PC-3 (cell line): ENCODE measurements at regions not wholly inside any gene's neighbourhood (a gene's known extent, or its start where the extent isn't known, plus 50 kb on each side); places are given as distances from the start of the nearest gene placed in this dataset.

ENCODE experiments used
- ATAC-seq: fragments of 200-7000 bp; cut with Tn5 transposase; 2 replicates; pipeline ENCODE4 v1.9.1; 2020; ENCODE audit warnings: mild to moderate bottlenecking, moderate library complexity
- BruUV-seq: library from RNA; stranded (reverse); fragments of 400-500 nt; replicated peaks from 2 replicates; lab custom pipeline; 2021; lab: Mats Ljungman, UMichigan
- CTCF ChIA-PET: fragments of 300-600 bp; sonication (Branson Sonifier 250); formaldehyde crosslinking; loops from one replicate; lab custom pipeline; 2022; ENCODE audit warnings: antibody characterized with exemption; lab: Charles Lee
- POLR2A ChIA-PET: fragments of 300-600 bp; sonication (Branson Sonifier 250); formaldehyde crosslinking; loops from one replicate; lab custom pipeline; 2022; ENCODE audit warnings: antibody characterized with exemption; ENCODE audit not compliant: unreplicated experiment; lab: Charles Lee
- DNase-seq: peaks from one replicate; pipeline ENCODE4 v3.0.0-alpha.2; 2015
- H2AFZ ChIP-seq: fragments of 300-600 bp; sonication (generic); 2 replicates; pipeline ENCODE4 v1.6.0; 2016; ENCODE audit warnings: antibody characterized with exemption, low read length
- H3F3A ChIP-seq: fragments of 300-600 bp; sonication (generic); one replicate; pipeline ENCODE4 v1.6.0; 2017; ENCODE audit warnings: antibody characterized with exemption, low read length, control low read depth, mild to moderate bottlenecking; ENCODE audit not compliant: unreplicated experiment
- H3K27ac ChIP-seq: fragments of 300-600 bp; sonication (generic); 2 replicates; pipeline ENCODE4 v1.5.1; 2016; ENCODE audit warnings: mild to moderate bottlenecking, low read length
- H3K27me3 ChIP-seq: fragments of 300-600 bp; sonication (generic); 2 replicates; pipeline ENCODE4 v1.6.1; 2016; ENCODE audit warnings: low read length, mixed read lengths
- H3K36me3 ChIP-seq: fragments of 300-600 bp; sonication (generic); 2 replicates; pipeline ENCODE4 v1.6.1; 2016; ENCODE audit warnings: low read depth, mixed run types, low read length, mixed read lengths
- H3K4me1 ChIP-seq: fragments of 300-600 bp; sonication (generic); 2 replicates; pipeline ENCODE4 v1.5.1; 2016; ENCODE audit warnings: low read length; ENCODE audit not compliant: insufficient read depth
- H3K4me2 ChIP-seq: fragments of 300-600 bp; sonication (generic); 2 replicates; pipeline ENCODE4 v1.6.0; 2016; ENCODE audit warnings: low read length
- H3K4me3 ChIP-seq: fragments of 300-600 bp; sonication (generic); 2 replicates; pipeline ENCODE4 v1.5.1; 2016; ENCODE audit warnings: mild to moderate bottlenecking, low read length, mixed read lengths
- H3K79me2 ChIP-seq: fragments of 300-600 bp; sonication (generic); 2 replicates; pipeline ENCODE4 v1.6.1; 2017; ENCODE audit warnings: low read length, mixed read lengths
- H3K9ac ChIP-seq: fragments of 300-600 bp; sonication (generic); 2 replicates; pipeline ENCODE4 v1.6.0; 2016; ENCODE audit warnings: mild to moderate bottlenecking, low read length
- H3K9me2 ChIP-seq: fragments of 300-600 bp; sonication (generic); replicated peaks from 2 replicates; pipeline ENCODE4 v1.6.1; 2016; ENCODE audit warnings: mixed run types, low read length, mixed read lengths
- H3K9me3 ChIP-seq: fragments of 300-600 bp; sonication (generic); 2 replicates; pipeline ENCODE4 v1.6.1; 2016; ENCODE audit warnings: low read length, mixed read lengths
- H4K20me1 ChIP-seq: fragments of 300-600 bp; sonication (generic); 2 replicates; pipeline ENCODE4 v1.6.1; 2016; ENCODE audit warnings: low read length, mixed read lengths
- EZH2 ChIP-seq: fragments of 300-600 bp; sonication (generic); IDR thresholded peaks from one replicate; pipeline ENCODE4 v1.6.1; 2017; ENCODE audit warnings: antibody characterized with exemption, mild to moderate bottlenecking, low read length; ENCODE audit not compliant: unreplicated experiment
- EZH2phosphoT487 ChIP-seq: fragments of 300-600 bp; sonication (generic); IDR thresholded peaks from 2 replicates; pipeline ENCODE4 v1.6.1; 2018; ENCODE audit warnings: mild to moderate bottlenecking, antibody characterized with exemption, low read length, borderline replicate concordance
- intact Hi-C: fragments of 100-400 bp; cut with micrococcal nuclease; formaldehyde crosslinking; loops from 2 replicates; pipeline ENCODE4 v1.9.0; 2023
- TF ChIP-seq, protein P1 (sequence below): fragments of 300-600 bp; sonication (generic); conservative IDR thresholded peaks from 2 replicates; pipeline ENCODE4 v1.5.1; 2017; ENCODE audit warnings: antibody characterized with exemption, low read depth, mild to moderate bottlenecking, low read length

DNA sequence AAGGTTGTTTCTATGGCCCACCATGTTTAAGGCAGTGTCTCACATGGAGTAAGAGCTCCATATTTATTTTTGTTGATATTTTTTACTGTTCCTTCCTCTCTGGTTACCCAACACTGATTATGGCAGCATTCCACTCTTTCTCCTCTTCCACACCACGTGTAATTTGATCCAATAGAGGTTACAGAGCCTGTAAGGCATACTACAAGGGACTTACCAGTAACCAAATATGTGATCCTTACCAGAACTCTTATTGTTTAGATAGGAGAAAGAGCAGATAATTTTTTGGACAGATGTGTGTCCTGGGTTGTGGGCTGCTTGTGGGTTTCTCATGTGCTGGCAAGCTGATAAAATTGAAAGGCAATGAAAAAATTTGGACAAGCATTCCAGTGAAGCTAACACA, 261.3 kb downstream of the TMEM167A start:
- CTCF ChIA-PET: no interaction called here
- H3K36me3 ChIP-seq: no peaks in the 10 kb centered on the region
- ATAC-seq: no peak
- no peak overlapping the region for H3K27ac ChIP-seq
- intact Hi-C loops: no loop called here
- no peaks in the 10 kb centered on the region for H4K20me1 ChIP-seq
- H3K4me1 ChIP-seq: peaks cover 13% of the 10 kb centered on the region
- H2AFZ ChIP-seq: no peak overlapping the region
- TF ChIP-seq, protein P1, sequence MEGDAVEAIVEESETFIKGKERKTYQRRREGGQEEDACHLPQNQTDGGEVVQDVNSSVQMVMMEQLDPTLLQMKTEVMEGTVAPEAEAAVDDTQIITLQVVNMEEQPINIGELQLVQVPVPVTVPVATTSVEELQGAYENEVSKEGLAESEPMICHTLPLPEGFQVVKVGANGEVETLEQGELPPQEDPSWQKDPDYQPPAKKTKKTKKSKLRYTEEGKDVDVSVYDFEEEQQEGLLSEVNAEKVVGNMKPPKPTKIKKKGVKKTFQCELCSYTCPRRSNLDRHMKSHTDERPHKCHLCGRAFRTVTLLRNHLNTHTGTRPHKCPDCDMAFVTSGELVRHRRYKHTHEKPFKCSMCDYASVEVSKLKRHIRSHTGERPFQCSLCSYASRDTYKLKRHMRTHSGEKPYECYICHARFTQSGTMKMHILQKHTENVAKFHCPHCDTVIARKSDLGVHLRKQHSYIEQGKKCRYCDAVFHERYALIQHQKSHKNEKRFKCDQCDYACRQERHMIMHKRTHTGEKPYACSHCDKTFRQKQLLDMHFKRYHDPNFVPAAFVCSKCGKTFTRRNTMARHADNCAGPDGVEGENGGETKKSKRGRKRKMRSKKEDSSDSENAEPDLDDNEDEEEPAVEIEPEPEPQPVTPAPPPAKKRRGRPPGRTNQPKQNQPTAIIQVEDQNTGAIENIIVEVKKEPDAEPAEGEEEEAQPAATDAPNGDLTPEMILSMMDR: no peak
- TF ChIP-seq EZH2 (no peak), EZH2phosphoT487 (no peak)
- H3K9me2 ChIP-seq: no peaks in the 10 kb centered on the region
- no peaks in the 10 kb centered on the region for H3K9me3 ChIP-seq
- H3K4me3 ChIP-seq: no peak overlapping the region
- POLR2A ChIA-PET: no interaction called here
- BruUV-seq: no TSS peak
- no peaks in the 10 kb centered on the region for H3K79me2 ChIP-seq
- H3K9ac ChIP-seq: no peak overlapping the region
- no peaks in the 10 kb centered on the region for H3K27me3 ChIP-seq
- H3F3A ChIP-seq: no peaks in the 10 kb centered on the region
- DNase-seq: peak; percentile 20
- no peak overlapping the region for H3K4me2 ChIP-seq

GRCh38 chr5:82813861-82814260, 263.3 kb downstream of the TMEM167A start:
- H3K9me2 ChIP-seq: no peaks in the 10 kb centered on the region
- intact Hi-C loops: no loop called here
- H3K4me3 ChIP-seq: no peak overlapping the region
- no peaks in the 10 kb centered on the region for H3K9me3 ChIP-seq
- no peaks in the 10 kb centered on the region for H3K27me3 ChIP-seq
- H3F3A ChIP-seq: no peaks in the 10 kb centered on the region
- no peak for TF ChIP-seq EZH2phosphoT487
- no peak for TF ChIP-seq EZH2
- TF ChIP-seq, protein P1: no peak
- ChIA-PET POLR2A (no interaction called here), CTCF (no interaction called here)
- BruUV-seq: no TSS peak
- H3K4me1 ChIP-seq: 0 out of 2 replicates have a peak, but pooled peaks cover 3% of the 10 kb centered on the region
- no peak for DNase-seq
- ATAC-seq: no peak
- no peak overlapping the region for H3K9ac ChIP-seq
- H3K27ac ChIP-seq: no peak overlapping the region
- no peak overlapping the region for H2AFZ ChIP-seq
- no peak overlapping the region for H3K4me2 ChIP-seq
- no peaks in the 10 kb centered on the region for H4K20me1 ChIP-seq
- no peaks in the 10 kb centered on the region for H3K36me3 ChIP-seq
- H3K79me2 ChIP-seq: no peaks in the 10 kb centered on the region

DNA sequence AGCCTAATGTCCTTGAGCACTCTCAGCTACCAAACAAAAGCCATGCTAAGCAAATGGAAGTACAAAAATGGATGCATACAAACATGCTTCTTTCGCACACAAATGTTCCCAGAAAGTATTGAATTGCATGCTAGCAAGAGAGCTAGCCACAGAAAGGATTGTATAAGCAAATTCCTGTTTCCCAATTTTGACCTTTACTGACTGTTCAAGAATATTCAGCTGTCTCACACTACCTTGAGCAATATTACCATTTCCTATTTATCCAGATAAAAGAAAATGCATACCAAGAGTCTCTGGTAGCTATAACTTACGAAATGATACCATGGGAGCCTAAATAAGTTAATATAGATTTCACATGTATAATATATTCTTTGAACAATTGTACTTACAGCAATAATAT, 264.6 kb downstream of the TMEM167A start:
- no peaks in the 10 kb centered on the region for H3K36me3 ChIP-seq
- H3K4me2 ChIP-seq: no peak overlapping the region
- H3K9me3 ChIP-seq: no peaks in the 10 kb centered on the region
- intact Hi-C loops: no loop called here
- ATAC-seq (no peak), DNase-seq (no peak)
- no peak for TF ChIP-seq EZH2
- TF ChIP-seq EZH2phosphoT487: no peak
- H3K27ac ChIP-seq: no peak overlapping the region
- ChIA-PET POLR2A (interaction anchor here (0.7 kb wide), 1 partner anchor 13 kb away, joined by 3 read pairs; no protein-coding TSS in a partner anchor), CTCF (no interaction called here)
- no peaks in the 10 kb centered on the region for H3K9me2 ChIP-seq
- H3K4me3 ChIP-seq: no peak overlapping the region
- H3F3A ChIP-seq: no peaks in the 10 kb centered on the region
- no peaks in the 10 kb centered on the region for H3K27me3 ChIP-seq
- no peak overlapping the region for H2AFZ ChIP-seq
- no peaks in the 10 kb centered on the region for H4K20me1 ChIP-seq
- no TSS peak for BruUV-seq
- no peaks in the 10 kb centered on the region for H3K79me2 ChIP-seq
- 0 out of 2 replicates have a peak, but pooled peaks cover 3% of the 10 kb centered on the region for H3K4me1 ChIP-seq
- no peak overlapping the region for H3K9ac ChIP-seq
